ENCODE measurements at regions not wholly inside any gene's neighbourhood (a gene's known extent, or its start where the extent isn't known, plus 50 kb on each side); places are given as distances from the start of the nearest gene placed in this dataset.

DNA sequence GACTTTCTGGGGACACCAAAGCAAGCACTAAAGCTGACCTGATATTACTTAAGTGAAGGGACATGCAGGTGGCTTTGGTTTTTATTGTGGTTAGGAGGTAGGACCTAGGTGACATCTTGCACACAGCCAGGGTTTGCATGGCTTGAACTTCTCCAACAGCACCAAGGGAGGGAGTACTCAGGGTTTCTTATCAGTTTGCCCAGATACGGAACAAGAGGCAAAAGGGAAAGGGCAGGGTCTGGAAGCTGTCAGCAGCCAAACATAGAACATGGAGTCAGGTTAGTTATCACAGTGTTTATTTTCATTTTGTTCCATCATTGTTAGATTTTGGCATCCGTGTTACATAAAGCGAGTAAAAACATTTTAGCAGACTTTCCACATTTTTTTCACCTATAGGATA lies 186.3 kb upstream of the CLEC14A start:
- CTCF ChIA-PET = no interaction called here
- POLR2A ChIA-PET = no interaction called here

GRCh38 chr14:38432186-38432585 lies 176.3 kb upstream of the CLEC14A start:
- ChIA-PET POLR2A (no interaction called here), CTCF (no interaction called here)

DNA sequence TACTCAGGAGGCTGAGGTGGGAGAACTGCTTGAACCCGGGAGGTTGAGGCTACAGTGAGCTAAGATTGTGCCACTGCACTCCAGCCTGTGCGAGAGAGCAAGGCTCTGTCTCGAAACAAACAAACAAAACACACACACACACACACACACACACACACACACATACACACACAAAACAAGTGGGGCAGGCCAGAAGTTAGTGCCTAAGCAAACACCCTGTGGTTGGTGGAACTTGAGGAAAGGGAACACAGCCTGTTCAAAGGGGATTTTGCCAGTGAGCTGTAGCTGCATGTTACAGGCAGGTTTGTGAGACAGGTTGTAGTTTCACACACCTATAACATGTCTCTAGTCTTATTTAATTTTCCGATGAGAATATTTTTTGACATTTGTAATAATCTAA lies 175.3 kb upstream of the CLEC14A start:
- ChIA-PET CTCF (no interaction called here), POLR2A (no interaction called here)

DNA sequence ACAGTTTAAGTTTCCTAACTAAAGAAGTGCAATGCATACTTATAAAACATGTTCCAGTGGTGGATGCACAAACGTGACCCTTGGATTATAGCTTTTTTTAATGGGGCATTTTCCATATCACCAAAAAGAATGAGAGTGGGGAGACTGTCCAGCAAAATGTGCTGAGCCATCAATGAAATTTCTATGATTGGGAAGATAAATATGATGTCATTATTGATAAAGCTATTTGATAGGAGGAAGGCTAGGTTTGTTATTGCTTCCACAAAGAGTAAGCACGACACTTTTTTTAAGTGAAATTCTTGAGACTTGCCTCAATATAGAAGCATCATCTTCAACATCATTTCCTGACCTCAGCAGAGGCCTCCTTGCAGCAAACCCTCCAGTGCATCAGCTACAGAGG lies 174.6 kb upstream of the CLEC14A start:
- ChIA-PET POLR2A (no interaction called here), CTCF (no interaction called here)

DNA sequence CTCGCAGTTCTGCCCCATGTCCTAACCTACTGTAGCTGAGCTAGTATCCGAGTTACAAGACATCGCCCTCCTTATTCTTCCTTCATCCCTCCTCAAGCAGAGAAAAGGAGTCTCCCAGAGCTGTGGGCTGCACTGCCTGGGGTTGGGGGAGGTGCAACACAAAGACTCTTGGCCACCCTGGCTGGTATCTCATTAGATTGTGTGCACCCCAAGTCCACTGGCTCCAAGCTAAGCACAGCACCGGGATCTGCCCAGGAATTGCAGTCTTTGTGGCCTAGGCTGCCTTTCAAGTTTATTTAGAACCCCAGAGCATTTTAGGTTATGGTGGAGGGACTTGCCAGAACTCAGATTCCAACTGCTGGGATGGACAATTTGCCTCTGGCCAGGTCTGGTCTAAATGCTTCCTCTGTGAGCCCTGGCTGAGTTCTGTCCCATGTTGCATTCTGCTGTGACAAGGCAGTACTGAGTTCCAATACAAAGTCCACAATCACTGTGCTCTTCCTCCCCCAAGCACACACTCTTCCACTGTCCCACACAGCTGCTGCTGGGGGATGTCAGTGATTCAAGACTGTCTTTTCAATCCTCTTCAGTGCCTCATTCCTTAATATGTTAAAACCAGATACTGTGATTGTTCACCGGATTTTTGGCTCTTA lies 169.6 kb upstream of the CLEC14A start:
- POLR2A ChIA-PET = no interaction called here
- CTCF ChIA-PET = no interaction called here

DNA sequence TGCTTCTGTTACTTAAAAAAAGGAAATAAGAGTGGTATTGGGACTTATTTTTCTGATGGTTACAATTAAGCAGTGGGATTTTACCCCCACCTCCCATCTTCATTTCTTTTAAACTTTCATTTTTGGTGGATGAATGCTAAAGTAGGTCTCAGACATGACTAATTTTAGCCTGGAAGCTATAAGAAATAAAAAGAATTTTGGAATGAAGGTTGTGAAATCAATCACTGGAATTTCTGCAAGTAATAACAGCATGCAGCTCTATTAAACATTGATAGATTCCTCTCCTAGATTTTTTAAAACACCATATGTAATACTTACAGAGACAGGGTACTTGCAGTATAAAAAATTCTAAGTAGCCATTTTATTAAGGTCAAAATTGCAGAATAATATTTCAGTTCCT lies 164.2 kb upstream of the CLEC14A start:
- ChIA-PET POLR2A (no interaction called here), CTCF (no interaction called here)

DNA sequence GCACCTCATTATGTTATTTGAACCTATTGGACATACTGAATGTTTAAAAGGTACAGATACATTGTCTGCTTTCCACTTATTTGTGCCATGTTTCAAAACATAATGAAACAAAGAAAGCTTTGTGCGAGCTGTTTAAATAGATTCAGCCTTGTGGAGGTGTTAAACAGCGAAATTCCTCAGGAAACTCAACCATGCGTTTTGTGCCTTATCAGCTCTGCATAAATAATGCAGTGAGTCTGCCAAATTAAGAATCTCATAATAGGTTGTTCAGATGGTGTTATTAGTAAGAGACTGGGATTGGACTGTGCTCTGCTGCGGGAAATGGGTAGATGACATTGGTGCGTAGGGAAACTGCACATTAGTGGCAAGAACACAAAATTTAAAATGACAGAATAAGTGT lies 163.7 kb upstream of the CLEC14A start:
- ChIA-PET CTCF (no interaction called here), POLR2A (no interaction called here)

GRCh38 chr14:38412654-38413053 lies 156.8 kb upstream of the CLEC14A start:
- CTCF ChIA-PET = no interaction called here
- POLR2A ChIA-PET = no interaction called here

DNA sequence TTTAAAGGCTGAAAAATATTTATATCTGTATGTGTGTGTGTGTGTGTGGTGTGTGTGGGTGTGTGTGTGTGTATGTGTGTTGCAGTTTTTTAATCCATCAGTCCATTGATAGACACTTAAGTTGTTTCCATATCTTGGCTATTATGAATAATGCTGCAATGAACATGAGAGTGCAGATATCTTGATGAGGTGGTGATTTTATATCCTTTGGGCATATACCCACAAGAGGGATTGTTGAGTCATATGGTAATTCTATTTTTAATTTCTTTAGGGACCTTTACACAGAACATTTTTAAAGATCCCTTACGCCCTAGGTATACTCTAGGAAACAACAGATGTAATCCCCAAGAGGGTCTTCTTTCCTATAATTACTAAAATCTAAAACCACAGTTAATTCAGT lies 154.5 kb upstream of the CLEC14A start:
- ChIA-PET POLR2A (no interaction called here), CTCF (no interaction called here)

GRCh38 chr14:38409071-38409705 lies 153.3 kb upstream of the CLEC14A start:
- ChIA-PET CTCF (no interaction called here), POLR2A (no interaction called here)

DNA sequence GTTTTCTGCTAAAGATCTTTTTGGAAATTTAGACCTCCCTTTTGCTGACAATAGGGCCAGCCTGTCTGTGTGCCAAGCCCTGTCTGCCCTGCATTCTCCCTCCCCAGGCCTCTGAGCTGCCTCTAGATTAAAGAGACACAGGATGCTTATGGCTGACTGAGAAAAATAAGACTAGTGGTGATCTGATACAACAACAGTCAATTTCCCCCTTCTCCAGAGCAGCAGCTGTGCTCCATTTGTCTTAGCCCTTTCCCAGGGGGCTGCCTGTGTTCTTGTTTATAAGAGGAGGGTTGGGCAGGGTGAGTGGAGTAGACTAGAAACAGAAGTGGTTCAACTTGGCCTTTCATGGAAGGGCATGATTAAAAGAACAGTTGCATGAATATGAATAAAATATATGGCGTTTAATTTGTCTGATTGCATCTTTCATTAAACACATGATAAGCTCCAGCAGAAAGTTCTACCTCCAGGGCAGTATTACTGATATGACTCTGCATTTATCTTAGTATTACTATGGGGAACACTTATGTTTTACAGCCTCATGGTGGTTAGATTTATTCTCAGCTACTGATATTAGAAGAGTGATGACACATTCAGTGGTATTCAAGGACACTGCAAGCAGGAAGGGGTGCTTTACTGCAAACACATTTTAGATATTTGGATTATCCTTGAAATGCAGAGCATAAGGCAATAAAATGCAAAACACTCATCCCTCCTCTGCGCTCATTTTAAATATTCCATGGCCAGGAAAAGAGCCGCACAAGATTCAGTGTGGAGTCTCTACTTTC lies 150.2 kb upstream of the CLEC14A start:
- POLR2A ChIA-PET = no interaction called here
- CTCF ChIA-PET = no interaction called here

GRCh38 chr14:38404616-38405015 lies 148.7 kb upstream of the CLEC14A start:
- CTCF ChIA-PET = no interaction called here

DNA sequence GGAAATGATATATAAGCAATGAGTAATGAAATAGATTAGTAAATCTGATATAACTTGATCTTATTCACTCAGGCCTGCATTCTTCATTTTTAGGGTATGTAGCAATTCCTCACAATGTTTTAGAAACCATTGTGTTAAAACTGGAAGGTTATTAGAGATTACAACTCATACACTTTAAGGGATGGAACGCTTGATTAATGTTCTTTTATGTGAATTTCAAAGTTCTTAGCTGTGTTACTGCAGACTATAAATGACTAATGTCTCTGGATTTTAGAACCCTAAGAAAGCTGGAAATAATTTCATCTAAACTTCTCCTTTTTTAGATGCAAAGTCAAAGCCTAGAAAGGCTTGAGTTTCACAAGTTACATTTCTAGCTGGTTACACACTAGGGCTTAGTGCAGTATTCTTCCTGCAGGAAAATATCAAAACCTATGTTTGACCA lies 148.2 kb upstream of the CLEC14A start:
- ChIA-PET POLR2A (no interaction called here), CTCF (no interaction called here)

More at GRCh38 chr14:38404616-38405015, 148.7 kb upstream of the CLEC14A start:
- POLR2A ChIA-PET = no interaction called here

DNA sequence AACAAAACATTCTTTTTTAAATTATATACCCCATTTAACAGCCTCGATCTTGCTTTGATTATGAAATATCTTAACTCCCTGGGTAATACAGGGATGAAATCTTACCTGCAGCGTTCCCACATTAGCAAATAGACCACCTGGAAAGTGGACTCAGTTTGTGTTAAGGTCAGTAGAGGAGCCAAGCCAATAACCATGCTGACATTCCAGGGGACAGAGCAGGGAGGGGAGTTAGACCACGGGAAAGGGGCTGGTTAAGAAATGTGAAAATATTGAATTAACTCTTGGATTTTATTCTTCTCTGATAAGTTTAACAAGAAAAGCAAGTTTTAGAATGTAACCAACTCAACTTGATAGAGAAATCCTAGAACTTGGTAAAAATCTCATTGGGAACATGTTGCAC lies 144.9 kb upstream of the CLEC14A start:
- ChIA-PET CTCF (interaction anchor here (0.6 kb wide), 1 partner anchor 1549 kb away, joined by 3 read pairs; no protein-coding TSS in a partner anchor), POLR2A (no interaction called here)

DNA sequence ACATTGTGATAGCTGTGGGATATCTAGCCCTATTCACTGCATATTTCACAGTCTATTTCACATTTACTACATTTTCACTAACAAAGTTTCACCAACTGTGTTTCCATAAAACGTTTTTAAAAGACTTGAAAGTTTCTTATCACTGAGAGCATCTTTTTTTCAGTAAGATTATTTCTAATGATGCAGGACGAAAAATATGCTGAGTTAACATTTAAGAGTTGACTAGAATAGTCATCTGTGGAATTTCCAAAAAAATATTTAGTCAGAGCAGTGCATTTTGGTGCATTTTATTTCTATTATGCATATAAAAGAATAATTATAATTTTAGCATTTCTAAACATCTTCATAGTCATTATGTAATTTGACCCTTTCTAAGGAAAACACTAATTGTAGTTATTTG lies 143.8 kb upstream of the CLEC14A start:
- ChIA-PET CTCF (no interaction called here), POLR2A (no interaction called here)

GRCh38 chr14:38394767-38395166 lies 138.9 kb upstream of the CLEC14A start:
- CTCF ChIA-PET = no interaction called here
- POLR2A ChIA-PET = no interaction called here

DNA sequence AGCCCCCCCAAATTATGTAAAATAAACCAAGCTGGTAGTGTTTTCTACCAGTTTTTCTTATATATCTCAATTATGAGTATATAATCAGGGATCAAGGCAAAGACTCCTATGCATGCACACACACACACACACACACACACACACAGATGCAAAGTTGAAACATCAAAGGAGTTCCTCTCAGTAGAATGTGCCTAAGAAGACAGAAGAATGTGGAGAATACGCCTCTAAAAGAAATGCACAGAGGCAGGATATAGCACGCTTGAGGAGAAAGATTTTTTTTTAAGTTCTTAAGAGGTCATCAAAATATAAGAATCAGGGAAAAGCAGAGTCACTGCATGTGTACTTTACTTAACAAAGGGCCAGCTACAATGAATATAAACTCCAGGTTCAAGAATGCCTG lies 138.2 kb upstream of the CLEC14A start:
- ChIA-PET POLR2A (no interaction called here), CTCF (no interaction called here)

DNA sequence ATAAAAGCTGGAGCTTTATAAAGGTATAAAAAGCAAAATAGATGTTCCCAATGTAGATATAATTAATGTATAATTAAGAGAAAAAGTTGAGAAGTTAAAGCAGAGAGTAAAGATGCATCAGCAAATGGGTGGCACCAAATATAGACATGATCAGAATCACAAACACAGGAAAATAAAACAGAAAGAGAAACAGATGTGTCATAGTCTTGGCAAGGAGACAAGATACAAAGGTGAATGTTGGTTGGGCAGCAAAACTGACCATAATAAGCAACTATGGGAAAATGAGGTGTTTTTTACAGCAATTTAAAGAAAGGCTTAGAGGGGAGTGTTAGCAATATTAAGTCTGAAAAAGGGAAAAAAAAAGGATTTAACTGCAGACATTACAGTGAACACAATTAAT lies 135.4 kb upstream of the CLEC14A start:
- POLR2A ChIA-PET = no interaction called here
- CTCF ChIA-PET = no interaction called here

DNA sequence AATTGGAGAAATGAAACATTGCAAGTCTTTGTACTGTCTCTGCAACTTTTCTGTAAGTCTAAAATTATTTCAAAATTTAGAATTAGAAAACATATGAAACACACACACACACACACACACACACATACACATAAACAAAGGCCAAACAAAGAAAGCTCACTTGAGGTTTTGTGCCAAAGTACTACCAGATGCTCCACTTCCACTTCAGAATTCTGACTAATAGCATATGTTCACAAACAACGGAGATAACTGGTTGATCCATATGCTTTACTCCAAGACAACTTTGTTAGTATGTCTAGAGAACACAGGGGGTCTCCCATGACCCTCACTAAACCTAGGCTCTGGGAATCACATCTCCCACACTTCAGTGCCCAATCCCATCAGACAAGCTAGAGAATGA lies 133.8 kb upstream of the CLEC14A start:
- POLR2A ChIA-PET = no interaction called here
- CTCF ChIA-PET = no interaction called here

DNA sequence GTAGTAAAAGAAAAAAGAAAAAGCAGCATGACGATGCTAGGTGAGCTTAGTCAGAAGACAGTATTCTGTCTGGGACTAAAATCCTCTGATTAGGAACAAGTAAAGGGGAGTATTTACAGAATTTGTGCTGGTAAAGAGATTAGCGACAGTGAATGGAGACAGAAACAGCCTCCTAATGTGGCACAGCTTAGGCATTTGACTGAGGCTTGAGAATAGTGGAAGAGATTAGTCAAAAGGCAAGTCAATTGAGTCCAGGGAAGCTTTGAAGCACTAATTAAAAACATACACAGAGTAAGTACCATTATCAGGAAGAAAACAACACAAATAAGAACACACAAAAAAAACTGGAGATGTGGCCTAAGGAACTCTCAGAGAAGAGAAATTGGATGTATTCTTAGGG lies 131.9 kb upstream of the CLEC14A start:
- POLR2A ChIA-PET = no interaction called here
- CTCF ChIA-PET = no interaction called here

DNA sequence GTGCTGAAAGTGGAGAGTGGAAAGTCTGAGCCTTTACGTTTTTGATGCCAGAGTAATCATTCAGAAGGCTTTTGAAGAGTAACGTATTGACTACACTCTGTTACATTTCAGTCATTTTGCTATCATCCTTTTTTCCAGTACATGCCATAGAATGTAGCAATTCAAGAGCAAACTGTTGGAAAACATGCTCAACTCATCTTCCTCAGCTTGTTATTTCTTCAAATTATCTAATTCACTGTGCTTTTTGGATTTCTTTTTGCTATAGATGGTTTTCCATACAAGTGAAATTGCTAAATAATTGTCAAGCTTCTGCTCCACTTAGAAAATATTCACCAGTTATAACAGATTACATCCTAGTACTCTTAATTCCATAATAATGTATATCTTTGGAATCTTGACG lies 129.9 kb upstream of the CLEC14A start:
- ChIA-PET POLR2A (no interaction called here), CTCF (no interaction called here)

DNA sequence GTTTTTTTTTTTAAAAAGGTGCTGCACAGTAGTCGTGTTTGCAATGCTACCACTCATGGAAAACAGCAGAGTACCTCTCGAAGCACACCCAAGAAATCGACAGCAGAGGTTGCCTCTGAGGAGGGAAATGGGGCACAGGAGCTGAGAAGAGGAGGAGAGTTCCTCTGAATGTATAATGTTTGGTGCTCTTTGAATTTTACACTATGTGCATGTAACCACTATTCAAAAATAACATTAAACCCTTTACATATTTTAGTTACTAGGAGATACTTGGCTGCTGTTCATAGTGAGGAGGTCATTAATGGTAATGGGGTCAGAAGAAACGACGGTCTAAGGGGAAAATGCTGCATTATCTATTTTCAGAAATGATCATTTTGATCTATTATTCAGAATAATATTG lies 129.4 kb upstream of the CLEC14A start:
- POLR2A ChIA-PET = no interaction called here

More for the DNA sequence above, 129.4 kb upstream of the CLEC14A start:
- CTCF ChIA-PET = no interaction called here

All from activated CD8-positive, alpha-beta memory T cell treated with anti-CD3 and anti-CD28 coated beads for 36 hours (primary cell).